ENCODE measurements at regions not wholly inside any gene's neighbourhood (a gene's known extent, or its start where the extent isn't known, plus 50 kb on each side); places are given as distances from the start of the nearest gene placed in this dataset.

DNA sequence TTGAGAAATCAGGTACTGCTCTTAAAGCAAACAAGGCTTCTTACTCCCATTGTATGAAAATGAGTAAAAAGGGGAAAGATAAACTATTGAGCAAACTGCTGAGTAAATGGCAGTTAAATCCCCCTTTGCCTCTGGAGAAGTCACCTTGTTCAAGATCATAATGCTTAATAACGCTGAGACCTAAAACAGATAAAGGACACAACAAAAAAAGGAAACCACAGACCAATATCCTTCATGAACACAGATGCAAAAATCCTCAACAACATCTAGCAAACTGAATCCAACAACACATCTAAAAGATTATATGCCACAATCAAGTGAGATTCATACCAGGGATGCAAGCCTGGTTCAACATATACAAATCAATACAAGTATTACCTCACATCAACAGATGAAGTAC, 109.0 kb upstream of the MDM1 start:
- TF ChIP-seq, protein P1, sequence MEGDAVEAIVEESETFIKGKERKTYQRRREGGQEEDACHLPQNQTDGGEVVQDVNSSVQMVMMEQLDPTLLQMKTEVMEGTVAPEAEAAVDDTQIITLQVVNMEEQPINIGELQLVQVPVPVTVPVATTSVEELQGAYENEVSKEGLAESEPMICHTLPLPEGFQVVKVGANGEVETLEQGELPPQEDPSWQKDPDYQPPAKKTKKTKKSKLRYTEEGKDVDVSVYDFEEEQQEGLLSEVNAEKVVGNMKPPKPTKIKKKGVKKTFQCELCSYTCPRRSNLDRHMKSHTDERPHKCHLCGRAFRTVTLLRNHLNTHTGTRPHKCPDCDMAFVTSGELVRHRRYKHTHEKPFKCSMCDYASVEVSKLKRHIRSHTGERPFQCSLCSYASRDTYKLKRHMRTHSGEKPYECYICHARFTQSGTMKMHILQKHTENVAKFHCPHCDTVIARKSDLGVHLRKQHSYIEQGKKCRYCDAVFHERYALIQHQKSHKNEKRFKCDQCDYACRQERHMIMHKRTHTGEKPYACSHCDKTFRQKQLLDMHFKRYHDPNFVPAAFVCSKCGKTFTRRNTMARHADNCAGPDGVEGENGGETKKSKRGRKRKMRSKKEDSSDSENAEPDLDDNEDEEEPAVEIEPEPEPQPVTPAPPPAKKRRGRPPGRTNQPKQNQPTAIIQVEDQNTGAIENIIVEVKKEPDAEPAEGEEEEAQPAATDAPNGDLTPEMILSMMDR (IDR thresholded peaks at IDR 0.05; ENCODE audit: low read length) = no peak
- TF ChIP-seq EZH2 (optimal IDR thresholded peaks at IDR 0.05; ENCODE audit: low read depth, low read length) (no peak), EZH2phosphoT487 (IDR thresholded peaks at IDR 0.05; ENCODE audit: low read length) (no peak)

All from MM.1S (cell line).